GM19455 (cell line): ENCODE measurements at regions not wholly inside any gene's neighbourhood (a gene's known extent, or its start where the extent isn't known, plus 50 kb on each side); places are given as distances from the start of the nearest gene placed in this dataset.

Source experiments
- ATAC-seq: cut with Tn5 transposase; IDR thresholded peaks from one replicate; pipeline ENCODE4 v1.9.1; 2021; ENCODE audit not compliant: unreplicated experiment

DNA sequence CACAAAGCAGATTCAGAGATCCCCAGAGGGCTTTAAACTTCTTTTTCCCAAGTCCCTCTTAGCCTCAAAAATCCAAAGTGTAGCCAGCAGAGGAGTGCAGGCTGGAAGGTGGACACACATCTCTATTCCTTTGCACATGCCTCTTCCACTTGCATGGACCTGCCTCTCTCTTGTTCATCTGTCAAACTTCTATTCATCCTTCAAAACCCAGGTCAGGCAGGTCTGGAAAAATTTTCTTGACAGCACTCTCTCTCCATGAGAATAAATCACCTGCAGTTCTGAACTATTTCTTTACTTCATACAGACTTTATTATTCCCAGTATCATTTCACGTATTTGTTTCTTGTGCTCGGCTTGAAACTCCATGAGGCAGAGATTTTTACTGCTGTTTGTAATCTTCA is 127.5 kb downstream of the SS18 start:
- no peak for ATAC-seq

DNA sequence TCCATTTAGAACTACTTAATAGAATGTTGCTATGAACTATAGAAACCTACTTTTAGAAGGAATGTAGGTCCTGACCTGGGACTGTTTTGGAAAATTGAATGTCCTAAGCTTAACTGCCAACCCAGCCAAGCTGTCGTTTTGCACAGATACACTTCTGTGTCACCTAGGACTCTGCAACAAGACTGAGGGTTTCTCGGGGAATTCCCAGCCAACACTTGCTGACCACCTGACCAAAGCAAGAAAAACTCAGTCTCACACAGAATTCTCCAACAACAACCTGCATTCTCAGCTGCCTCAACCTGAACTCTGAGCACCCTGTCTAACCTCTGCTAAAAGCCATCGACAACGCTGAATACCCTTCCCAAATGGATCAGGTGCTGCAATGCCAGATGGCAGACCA is 128.2 kb downstream of the SS18 start:
- no peak for ATAC-seq

DNA sequence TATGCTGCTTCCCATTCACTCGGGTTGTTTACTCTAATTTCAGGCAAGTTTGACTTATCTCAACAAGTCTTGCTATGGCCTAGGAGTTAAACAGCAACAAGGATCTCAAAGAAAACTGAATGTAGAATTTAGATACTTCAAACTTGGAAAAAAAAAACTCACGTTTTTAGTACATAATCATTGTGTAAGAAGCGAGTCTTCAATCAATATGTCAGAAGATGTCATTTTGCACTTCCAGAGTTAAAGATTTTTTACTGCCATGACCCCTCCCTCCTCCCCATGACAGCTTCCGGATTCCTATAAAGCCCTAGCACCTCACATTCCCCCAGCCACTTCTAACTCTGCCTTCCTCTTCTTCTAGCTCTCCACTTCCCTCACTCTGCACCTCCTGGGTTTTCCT is 133.4 kb downstream of the SS18 start:
- ATAC-seq, result no peak

DNA sequence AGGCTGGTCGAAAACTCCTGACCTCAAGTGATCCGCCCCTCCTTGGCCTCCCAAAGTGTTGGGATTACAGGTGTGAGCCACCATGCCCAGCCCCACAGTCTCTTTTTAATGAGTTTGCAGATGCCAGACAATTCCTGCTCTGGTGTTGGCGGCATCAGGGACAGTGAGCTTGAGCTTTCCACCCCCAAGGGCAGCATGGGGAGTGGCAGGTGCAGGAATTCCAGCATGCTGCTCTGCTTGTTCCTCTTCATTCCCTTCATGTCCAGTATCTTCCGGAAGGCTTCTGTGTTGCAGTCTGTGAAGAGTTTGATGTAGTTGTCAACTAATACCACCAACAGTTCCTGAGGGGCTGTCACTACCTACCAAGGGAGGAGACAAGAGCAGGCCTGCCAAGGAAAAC is 137.3 kb downstream of the SS18 start:
- no peak for ATAC-seq

DNA sequence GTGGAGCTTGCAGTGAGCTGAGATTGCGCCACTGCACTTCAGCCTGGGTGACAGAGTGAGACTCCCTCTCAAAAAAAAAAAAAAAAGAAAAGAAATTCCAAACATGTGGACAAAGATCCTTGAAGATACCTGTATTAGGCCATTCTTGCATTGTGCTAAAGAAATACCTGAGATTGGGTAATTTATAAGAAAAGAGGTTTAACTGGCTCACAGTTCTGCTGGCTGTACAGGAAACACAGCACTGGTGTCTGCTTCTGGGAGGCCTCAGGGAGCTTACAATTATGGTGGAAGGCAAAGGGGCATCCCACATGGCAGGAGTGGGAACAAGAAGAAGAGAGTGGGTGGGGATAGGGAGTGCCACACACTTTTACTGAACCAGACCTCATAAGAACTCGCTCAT is 140.1 kb downstream of the SS18 start:
- ATAC-seq, result no peak

DNA sequence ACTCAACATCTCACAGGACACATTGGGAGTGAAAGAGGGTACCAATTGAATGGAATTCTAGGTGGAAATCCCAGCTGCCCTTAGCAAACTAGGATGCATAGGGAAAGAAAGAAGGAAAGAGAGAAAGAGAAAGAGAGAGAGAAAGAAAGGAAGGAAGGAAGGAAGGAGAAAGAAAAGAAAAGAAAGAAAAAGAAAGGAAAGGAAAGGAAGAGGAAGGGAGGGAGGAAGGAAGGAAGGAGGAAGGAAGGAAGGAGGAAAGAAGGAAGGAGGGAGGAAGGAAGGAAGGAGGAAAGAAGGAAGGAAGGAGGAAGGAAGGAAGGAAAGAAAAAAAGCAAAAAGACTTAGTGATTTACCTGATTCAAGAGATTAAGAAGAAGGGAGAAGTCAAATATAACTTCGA is 143.9 kb downstream of the SS18 start:
- no peak for ATAC-seq

DNA sequence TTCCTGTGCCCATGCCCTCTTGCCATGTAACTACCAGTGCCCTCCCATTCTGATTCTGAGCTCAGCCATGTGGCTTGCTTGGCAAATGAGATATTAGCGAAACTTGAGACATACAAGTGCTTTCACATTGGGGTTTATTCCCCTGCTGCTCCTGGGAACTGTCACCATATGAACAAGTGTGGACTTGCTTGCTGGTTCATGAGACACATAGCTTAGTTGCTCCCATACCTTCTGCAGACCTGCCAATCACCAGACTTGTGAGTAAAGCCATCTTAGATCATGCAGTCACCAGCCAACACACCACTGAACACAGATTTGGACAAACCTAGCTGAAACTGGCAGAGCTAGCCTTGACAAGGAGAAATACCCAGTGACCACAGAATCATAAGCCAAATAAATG is 155.1 kb downstream of the SS18 start:
- ATAC-seq, result no peak

DNA sequence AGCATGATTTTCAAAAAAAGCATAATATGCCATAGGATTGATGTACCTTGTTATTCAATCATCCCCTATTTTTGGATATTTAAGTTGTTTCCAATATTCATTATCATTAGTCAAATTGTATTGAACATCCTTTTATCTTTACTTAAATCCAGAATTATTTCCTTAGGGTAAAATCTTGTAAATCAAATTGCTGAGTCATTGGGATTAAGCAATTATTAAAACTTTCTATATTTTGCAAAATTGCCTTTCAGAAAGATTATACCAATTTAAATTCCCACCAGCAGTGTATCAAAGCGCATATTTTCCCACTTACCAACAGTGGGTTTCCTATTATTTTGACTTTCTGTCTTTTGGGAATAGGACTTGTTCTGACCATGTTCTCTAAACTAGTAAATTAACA is 159.3 kb downstream of the SS18 start:
- ATAC-seq, result no peak

DNA sequence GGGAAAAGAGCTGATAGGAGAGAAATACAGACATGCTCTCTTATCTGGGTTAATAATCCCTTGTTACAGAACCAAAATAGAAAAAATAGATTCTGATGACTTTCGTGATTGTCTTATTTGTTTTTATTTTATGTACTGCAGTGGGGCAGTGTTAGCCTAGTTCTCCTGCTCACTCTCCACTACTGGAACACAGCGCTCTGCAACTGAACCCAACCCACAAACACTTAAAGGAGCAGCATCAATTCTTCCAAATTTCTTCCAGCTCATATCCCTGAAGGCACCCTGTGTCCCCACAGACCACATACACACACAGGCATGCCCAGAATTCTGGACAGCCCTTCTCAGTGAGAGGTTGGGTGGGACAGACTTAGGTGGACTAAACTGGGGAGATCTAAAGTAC is 160.6 kb downstream of the SS18 start:
- ATAC-seq, result no peak

DNA sequence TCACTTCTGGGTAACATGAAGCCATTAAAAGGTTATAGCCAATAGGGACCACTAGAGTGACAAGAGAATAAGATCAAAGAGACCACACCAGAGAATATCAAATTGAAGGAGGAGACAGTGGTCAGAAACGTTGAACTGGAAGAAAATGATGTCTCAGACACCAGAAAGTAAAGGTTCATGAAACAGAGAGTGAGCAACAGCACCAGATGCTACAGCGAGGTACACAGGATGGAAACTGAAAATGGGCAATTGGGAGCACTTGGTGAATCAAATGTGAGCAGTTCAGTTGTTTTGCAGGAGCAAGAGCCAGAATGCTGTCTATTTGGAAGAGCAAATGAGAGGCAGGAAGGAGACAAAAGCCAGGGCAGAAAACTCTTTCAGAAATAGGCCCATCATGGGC is 162.6 kb downstream of the SS18 start:
- ATAC-seq, result no peak

DNA sequence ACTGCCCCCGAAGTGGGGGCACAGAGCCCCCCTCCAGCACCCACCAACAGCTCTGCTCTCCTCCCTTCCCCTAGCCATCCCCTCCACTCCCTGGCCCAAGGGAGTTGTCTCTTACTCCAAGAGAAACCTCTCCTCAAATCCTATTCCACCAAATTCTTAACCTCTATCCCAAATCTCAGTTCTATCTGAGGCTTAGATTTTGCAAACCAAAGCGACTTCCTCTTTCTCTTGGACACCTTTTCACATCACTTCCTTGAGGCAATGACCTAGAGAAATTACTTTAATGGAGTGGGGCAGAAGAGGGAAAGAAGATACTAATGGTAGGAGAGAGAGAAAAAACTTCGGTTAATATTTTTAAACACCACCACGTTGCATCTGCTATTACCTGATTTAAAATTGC is 167.2 kb downstream of the SS18 start:
- ATAC-seq, result no peak

DNA sequence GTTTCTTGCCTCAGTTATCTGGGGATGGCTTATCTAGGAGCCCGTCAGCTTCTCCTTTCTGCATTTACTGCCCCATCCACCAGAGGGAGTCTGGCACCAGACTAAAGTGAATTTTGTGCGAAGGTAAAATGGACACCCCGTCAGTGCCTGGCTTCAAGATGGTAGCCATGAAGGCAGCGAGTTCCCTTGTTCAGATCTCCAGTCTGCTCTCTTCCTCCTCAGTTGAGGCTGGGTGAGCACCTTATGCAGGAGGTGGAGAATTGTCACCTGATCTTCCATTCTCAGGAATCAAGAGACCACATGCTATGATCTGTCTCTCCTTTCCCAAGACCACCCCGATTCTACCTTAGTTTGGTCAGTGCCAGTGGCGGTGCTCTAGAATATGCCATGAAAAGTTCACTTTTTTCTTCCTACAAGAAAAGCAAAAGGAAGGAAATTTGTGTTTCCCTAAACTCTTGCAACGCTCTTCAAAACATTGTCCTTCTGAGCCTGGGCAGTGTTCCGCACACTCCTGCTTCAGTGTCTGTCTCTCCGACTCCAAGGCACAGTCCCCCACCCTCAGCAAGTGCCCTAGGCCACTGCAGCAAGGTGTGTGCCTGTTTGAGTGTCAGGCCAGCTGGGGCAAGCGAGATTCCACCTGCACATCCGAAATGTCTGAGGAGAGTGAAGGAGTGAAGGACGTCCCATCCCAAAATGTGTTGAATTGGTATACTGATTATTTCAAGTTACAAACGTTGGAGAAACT is 168.6 kb downstream of the SS18 start:
- peak; percentile 86 for ATAC-seq

DNA sequence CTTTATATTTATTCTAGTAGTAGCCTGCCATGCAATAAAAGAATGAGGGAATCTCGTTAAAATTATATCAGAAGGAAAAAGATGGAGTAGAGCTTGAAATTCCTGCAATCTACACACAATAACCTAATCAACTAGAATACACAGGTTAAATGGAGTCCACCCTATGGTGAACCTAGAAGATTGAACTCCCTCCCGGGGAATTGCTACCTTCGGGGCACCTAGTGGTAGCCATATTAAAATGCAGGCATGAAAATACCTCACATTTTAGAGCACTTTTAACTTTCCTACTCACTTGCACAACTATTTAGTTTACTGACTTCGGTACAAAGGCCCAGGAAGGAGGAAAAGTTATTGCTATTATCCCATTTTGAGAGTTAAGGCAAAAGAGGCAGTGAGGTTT is 174.5 kb downstream of the SS18 start:
- no peak for ATAC-seq

DNA sequence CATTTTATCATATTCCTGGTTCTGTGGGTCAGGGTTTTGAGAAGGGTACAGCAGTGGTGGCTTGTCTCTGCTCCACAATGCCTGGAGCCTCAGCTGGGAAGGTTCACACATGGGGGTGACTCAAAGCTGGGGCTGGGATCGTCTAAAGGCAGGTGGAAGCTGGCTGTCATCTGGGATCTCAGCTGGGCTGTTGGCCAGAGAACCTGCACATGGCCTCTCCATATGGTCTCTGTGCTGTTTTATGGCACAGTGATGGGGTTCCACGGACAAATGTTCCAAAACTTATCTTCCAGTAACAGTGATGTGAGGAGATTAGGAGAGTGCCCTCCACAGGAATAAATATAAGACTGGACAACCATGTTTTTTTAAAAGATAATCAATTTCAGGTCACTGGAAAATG is 191.4 kb downstream of the SS18 start:
- no peak for ATAC-seq

DNA sequence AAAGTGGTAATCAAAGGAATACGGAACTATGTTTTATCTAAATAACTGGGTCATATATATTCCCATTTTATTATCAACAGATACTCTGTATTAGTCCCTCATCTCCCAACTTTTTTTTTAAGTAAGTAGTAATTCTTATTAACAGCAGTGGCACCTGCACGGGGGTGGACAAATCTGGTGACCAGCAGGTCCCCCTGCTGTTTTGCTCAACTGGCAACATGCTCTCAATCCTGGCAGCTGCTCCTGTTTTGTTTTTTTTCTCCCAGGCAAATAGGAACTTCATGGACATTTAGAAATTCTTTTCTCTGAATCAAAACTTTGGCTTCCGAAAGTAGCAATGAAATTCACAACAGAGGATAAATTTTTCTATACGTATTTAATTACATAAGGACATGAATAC is 193.5 kb downstream of the SS18 start:
- no peak for ATAC-seq

DNA sequence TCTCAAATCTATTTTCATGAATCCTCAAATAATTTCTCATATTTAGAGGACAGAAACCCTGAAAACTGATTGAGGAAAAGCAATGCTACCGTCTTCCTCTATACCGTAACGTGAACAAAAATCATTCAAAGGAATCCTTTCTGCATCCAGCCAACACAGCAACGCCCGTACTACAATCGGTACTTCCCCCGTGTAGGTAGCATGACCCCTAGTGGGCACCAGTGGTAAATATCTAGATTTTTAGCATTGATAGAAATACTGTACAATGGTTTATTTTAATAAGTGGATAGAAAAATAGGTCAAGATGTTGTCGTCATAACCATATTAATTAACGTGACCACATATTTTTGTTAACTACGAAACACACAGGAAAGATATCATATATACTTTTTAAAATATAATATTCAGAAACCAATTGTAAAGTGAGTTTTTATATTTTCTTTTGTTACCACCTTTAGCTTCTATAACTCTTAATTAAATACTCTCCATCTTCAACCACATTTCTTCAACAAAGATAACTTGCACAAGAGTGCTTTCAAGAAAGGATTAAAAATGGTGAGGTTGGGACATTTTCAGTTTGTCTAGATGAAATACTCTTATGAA is 194.1 kb downstream of the SS18 start:
- ATAC-seq, result peak; percentile 87

DNA sequence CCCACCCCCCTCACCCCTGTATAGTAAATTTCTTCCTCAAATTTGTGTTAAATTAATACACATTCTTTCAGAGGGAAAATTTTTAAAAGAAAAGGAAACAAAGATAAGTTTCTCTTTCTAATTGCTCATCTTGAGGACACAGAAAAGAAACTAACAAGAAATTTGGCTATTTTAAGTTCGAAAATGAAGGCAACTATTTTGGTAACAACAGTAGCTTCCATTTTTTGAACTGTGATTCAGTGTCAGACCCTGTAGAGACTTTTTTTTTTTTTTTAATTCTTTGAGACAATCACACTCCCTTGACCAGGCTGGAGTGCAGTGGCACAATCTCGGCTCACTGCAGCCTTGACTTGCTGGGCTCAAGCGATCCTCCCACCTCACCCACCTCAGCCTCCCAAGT is 194.9 kb downstream of the SS18 start:
- no peak for ATAC-seq

DNA sequence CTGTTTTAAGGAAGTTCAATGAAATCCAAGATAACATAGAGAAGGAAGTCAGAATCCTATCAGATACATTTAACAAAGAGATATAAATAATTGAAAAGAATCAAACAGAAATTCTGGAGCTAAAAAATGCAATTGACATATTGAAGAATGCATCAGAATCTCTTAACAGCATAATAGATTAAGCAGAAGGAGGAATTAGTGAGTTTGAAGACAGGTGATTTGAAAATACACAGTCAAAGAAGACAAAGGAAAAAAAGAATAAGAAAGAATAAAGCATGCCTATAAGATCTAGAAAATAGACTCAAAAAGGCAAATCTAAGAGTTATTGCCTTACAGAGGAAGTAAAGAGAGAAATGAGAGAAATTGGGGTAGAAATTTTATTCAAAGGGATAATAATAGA is 204.1 kb downstream of the SS18 start:
- ATAC-seq, result no peak

DNA sequence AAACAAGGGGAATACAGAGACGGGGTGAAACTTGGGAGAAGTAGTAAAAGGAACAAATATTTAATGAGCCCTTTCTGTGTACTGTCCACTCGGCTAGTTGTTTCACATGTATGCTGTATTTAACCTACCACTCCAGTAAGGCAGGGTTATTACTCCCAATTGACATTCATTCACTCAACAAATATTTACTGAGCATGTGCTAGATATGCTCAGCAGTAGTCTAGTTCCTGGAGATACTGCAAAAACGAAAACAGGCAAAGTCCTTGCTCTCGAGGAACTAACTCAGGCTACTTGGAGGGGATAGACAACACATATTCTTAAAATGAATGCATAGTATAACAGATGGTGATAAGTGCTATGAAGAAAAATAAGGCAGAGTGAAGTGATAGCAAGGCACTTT is 207.3 kb downstream of the SS18 start:
- no peak for ATAC-seq

DNA sequence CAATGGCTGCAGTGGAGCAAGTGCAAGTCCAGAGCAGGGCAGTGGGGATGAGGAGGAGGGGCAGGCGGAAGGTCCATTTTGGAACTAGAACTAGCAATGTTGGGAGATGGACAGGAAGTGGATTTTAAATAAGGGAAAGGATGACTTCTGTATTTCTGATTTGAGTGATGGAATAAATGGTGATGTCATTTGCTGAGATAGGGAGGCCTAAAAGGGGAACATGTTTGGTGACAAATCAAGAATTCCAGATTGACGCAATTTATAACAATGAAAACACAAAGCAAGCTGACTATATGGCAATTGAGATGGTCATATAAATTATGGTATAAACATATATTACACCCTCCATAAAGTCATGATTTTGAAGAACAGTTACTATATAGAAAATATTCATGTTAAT is 209.3 kb downstream of the SS18 start:
- ATAC-seq, result no peak

DNA sequence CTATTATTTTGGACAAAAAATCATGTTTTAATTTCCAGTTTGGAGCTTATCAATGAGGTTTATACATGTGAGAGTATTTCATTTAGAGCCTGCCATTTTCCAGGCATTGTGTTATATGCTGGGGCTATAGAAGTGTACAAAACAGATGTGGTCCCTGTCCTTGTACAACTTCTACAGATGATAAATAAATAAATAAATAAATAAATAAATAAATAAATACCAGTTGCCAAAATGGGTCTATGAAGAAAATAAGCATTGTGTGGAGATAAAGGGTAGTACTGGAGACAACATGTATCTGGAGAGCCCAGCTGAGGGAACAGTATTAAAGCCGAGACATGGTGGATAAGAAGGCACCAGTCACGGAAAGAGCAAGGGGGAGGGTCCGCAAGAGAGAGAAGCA is 210.0 kb downstream of the SS18 start:
- no peak for ATAC-seq

DNA sequence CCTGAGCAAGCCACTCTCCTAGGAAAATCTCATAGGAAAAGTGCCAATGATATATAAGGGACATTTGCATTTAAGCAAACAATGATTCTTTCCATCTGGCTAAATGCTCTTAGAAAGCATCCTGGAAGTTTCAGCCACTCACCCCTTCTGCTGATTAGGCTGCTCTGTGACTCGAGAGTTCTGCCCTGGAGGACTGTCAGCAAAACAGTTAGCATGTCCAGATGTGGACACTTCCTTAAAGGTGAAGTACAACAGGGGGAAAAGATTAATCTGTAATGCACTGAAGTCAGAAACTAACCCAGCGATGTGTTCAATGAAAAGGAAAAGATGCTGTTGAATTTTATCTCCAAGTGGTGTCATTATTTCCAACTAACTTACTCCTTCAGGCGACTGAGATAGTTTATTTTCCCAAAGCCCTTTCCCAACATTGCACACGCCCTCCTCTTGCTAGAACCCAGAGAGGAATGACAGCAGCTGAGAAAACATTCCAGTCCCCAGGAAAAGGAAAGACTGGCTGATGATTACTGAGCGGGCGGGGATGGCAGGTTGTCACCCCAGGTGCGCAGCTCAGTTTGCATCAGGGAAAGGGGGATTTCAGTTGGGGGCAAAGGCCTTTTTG is 214.0 kb downstream of the SS18 start:
- no peak for ATAC-seq
